HG02642 (cell line): ENCODE measurements at regions not wholly inside any gene's neighbourhood (a gene's known extent, or its start where the extent isn't known, plus 50 kb on each side); places are given as distances from the start of the nearest gene placed in this dataset.

ENCODE experiments used
- ATAC-seq: cut with Tn5 transposase; IDR thresholded peaks from one replicate; pipeline ENCODE4 v1.9.1; 2021; ENCODE audit warnings: mild to moderate bottlenecking; ENCODE audit not compliant: unreplicated experiment, poor library complexity

DNA sequence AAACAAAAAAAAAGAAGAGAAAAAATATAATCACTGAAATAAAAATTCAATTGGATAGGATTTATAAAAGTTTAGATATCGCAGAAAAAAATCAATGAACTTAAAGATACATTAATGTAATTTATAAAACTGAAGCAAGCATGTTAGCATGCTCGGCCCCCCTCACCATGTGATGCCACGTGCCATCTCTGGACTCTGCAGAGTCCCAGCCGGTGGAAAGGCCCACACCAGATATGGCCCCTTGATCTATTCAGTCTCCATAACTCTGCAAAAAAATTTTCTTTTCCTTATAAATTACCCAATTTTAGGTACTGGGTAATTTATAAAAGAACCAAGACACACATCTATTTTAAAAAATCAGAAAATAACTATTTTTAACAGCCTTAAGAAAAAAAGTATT, 476.0 kb upstream of the ANO3 start:
- ATAC-seq: no peak

DNA sequence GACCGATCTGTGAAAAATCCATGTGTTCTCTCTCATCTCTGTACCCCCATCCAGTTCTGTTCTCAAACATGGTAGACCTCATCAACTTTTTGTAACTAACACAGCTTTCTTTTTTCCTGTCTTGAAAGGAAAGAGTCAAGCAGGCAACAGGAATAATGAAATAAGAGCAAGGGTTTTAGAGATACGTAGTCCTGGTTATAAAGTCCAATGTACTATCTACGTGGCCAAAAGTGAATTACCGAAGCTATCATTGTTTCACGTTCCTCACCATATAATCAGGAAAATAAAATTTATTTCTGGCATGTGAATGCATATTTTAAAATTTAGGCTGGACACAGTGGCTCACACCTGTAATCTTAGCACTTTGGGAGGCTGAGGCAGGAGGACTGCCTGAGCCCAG, 472.2 kb upstream of the ANO3 start:
- ATAC-seq: no peak

GRCh38 chr11:25860677-25861450, 471.1 kb upstream of the ANO3 start:
- no peak for ATAC-seq

DNA sequence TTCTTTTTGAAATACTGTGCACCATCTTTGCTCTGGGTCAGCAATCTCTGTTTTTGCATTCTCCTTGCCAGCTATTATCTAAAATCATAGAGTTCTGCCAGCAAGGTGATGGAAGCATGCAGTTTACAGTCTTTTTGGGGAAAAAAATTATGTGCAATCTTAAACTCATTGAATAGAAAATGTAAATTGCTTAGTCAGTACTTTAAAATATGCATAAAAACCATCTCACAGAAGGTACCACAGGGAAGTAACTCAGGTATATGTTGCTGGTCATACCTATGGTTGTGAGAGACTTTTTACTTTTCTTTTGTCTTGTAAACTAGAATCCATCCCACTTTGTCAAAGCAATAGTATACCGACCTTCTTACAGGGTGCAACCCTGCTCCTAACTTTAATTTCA, 469.8 kb upstream of the ANO3 start:
- no peak for ATAC-seq

DNA sequence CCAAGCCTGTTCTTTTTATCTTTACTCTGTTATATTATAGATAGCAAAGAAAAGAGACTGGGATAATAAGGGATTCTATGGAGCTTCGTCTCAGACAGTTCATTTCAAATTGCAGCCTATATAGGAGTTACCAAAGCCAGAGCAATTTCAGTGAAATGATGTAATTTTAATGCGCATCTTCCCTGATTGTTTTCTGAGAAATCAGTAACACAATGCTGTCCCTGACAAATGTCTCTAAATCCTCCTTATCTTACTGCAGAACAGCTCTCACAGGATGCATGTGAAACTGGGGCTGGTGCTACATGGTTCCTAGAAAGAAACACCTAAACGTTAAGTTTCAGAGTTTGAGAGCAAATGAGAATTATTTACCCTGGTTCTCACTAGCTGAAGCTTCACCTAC, 467.9 kb upstream of the ANO3 start:
- no peak for ATAC-seq

- no peak for ATAC-seq
Observed at GRCh38 chr11:25876456-25876965, 455.4 kb upstream of the ANO3 start.

DNA sequence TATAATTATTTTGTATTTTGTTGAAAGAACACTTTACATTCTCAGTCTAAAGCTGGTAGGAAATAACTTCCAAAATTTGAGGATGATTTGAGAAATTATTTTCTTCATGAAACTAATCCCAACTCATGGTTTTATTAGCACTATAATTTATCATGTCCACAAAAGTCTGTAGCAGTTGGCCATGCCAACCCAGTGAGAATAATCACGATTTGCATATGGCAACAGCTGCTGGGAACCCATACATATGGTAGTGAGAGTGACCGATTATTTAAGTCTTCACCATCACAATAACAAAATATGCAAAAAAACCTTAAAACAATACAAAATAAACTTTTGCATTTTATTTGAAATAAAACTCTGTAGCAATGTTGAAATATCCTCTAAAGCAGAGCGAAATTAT, 445.9 kb upstream of the ANO3 start:
- no peak for ATAC-seq

DNA sequence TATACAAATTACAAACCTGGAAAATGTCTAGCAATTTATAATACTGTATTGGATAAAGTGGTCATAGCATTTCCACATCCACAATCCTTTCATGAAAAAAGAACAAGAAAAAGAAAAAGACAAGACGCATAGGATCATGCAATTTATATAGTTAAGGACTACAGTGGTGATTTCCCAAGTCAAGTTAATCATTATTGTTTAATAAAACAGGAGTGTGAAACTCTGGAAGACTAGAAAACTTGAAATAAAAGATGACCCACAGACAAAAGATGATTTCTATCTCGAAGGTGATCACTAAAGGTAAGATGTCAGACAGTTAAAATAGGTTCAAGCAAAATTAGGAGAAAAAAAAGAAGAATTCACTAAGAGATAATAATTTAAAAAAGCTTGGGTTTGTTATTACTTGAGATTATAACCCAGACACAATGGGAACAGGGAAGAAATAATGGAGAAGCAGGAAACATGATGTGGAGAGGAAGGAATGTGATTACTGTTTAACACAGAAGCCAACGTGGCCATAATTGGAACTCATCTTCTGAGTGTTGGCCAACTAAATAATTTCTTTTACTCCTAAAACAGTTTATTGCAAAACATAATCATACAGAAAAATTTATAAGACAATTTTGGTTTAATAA, 441.2 kb upstream of the ANO3 start:
- no peak for ATAC-seq

- no peak for ATAC-seq
Observed at GRCh38 chr11:25891960-25892359, 440.0 kb upstream of the ANO3 start.

GRCh38 chr11:25899617-25900160, 432.2 kb upstream of the ANO3 start:
- ATAC-seq: no peak

GRCh38 chr11:25900814-25901213, 431.1 kb upstream of the ANO3 start:
- no peak for ATAC-seq

DNA sequence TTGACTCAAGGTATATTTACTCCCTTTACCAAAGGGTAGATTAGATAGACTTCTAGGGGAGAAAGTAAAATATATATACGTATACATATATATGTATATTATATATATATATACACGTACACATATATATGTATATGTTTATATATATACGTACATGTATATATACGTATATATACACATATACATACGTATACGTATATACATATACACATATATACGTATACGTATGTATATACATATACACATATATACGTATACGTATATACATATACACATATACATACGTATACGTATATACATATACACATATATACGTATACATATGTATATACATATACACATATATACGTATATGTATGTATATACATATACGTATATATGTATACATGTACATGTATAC, 430.5 kb upstream of the ANO3 start:
- no peak for ATAC-seq

- no peak for ATAC-seq
Observed at GRCh38 chr11:25902476-25902875, 429.5 kb upstream of the ANO3 start.

GRCh38 chr11:25908726-25909125, 423.2 kb upstream of the ANO3 start:
- no peak for ATAC-seq

- no peak for ATAC-seq
Observed at GRCh38 chr11:25910086-25910485, 421.8 kb upstream of the ANO3 start.

DNA sequence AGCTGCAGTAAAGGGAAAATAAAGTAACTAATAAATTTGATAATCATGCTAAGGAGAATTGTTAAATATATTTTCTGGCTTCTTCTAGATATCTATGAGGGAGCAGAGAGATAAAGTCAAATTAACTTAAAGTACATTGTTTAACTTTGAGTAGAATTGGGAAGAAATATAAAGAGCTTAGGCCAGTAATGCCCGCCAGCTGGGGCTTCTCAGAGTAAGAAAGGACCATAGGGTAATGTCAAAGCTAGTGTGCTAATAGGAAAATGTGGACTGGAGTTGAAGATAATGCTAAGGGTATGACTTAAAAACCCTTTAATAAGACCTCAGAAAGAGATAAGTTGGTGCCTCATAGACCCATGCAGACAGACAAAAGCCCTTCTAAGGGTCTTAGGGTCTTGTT, 411.6 kb upstream of the ANO3 start:
- ATAC-seq: no peak

GRCh38 chr11:25924586-25924985, 407.3 kb upstream of the ANO3 start:
- ATAC-seq: no peak

DNA sequence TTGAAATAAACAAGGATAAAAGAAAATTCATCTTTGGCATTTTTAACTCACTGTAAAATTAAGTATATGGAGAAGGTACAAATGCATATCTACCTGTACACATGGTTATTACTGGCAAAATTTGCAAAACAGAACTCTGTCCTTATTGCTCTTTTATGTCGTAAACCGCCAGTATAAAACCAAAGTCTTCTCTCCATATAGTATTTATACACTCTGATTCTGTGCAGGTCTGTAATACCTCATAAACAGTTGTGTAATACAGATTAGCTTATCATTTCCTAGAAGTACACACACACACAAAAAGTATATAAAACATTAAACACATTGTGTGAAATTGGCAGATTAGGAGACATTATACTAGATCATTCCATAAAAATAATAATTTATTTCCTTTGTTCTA, 406.6 kb upstream of the ANO3 start:
- ATAC-seq: no peak

DNA sequence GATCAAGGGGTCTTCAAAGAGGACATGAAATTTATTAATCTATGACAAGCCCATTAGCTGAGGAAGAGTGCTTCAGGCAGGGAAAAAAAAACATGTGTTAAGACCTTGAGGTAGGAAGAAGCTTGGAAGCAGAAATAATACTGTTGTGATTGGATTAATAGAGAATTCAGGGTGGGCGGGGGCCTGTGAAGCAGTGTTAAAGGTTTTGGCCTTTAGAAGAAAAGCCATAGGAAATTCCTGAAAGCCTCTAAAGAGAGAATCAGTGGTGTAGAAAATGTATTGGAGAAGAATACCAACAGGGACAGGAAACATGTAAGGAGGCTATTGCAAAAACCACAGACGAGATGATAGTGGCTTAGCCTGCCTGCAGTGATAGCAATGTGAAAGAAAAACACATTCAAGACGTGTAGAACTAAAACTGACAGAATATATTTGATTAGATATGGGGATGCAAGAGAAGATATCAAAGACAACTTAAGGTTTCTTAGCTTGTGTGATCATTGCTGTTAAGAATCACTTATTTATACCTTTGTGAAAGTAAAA, 404.4 kb upstream of the ANO3 start:
- ATAC-seq: no peak

DNA sequence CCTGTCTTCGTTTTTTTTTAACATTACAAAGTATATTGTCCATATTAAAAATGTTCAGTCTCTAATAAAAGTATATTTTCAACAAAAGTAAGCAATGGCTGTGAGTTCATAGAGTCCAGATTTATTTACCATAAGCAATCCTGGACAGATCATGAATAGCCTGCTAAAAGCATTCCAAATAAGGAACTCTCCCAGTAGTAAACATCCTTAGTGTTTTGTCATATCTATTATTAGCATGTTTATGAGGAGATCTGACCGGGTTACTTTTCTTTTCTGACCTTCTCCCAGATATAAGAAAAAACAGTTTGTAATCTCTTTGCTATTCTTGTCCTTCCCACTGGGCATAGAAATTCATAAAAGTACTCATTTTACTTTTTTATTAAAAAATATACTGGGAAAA, 403.9 kb upstream of the ANO3 start:
- ATAC-seq: no peak

- no peak for ATAC-seq
Observed at GRCh38 chr11:25938952-25939351, 393.0 kb upstream of the ANO3 start.
